IPS-20b (cell line): ENCODE measurements at regions not wholly inside any gene's neighbourhood (a gene's known extent, or its start where the extent isn't known, plus 50 kb on each side); places are given as distances from the start of the nearest gene placed in this dataset.

Source experiments
- H3K27ac ChIP-seq: one replicate; pipeline ENCODE4 v1.5.1; 2013; ENCODE audit warnings: low read length
- H3K27me3 ChIP-seq: 2 replicates; pipeline ENCODE4 v1.6.1; 2013; ENCODE audit warnings: mild to moderate bottlenecking, low read length, inconsistent platforms; ENCODE audit not compliant: insufficient read depth
- H3K36me3 ChIP-seq: 2 replicates; pipeline ENCODE4 v1.6.1; 2013; ENCODE audit warnings: low read depth, mild to moderate bottlenecking, inconsistent platforms, low read length, moderate library complexity; ENCODE audit not compliant: insufficient read depth
- H3K4me1 ChIP-seq: 2 replicates; pipeline ENCODE4 v1.6.1; 2013; ENCODE audit warnings: mild to moderate bottlenecking, control low read depth, inconsistent platforms, low read length, moderate library complexity; ENCODE audit not compliant: insufficient read depth
- H3K4me3 ChIP-seq: 2 replicates; pipeline ENCODE4 v1.5.1; 2013; ENCODE audit warnings: mild to moderate bottlenecking, low read length, inconsistent platforms
- H3K9ac ChIP-seq: 2 replicates; pipeline ENCODE4 v1.6.1; 2013; ENCODE audit warnings: low read depth, mild to moderate bottlenecking, inconsistent platforms, low read length, moderate library complexity
- H3K9me3 ChIP-seq: 2 replicates; pipeline ENCODE4 v1.6.1; 2013; ENCODE audit warnings: mild to moderate bottlenecking, low read depth, low read length, inconsistent platforms; ENCODE audit not compliant: insufficient read depth

GRCh38 chr6:97689078-97689754 lies 406.2 kb upstream of the MMS22L start:
- no peak overlapping the region for H3K27ac ChIP-seq
- H3K4me1 ChIP-seq: no peaks in the 10 kb centered on the region
- no peaks in the 10 kb centered on the region for H3K9me3 ChIP-seq
- H3K27me3 ChIP-seq: no peaks in the 10 kb centered on the region
- H3K36me3 ChIP-seq: no peaks in the 10 kb centered on the region
- H3K9ac ChIP-seq: no peak overlapping the region
- H3K4me3 ChIP-seq: no peak overlapping the region

- H3K27me3 ChIP-seq: no peaks in the 10 kb centered on the region
- no peaks in the 10 kb centered on the region for H3K4me1 ChIP-seq
- H3K4me3 ChIP-seq: no peak overlapping the region
- no peak overlapping the region for H3K27ac ChIP-seq
- H3K9me3 ChIP-seq: no peaks in the 10 kb centered on the region
- no peaks in the 10 kb centered on the region for H3K36me3 ChIP-seq
- no peak overlapping the region for H3K9ac ChIP-seq
Observed at GRCh38 chr6:97697456-97697855, 414.4 kb upstream of the MMS22L start.

GRCh38 chr6:97701801-97702200 lies 418.8 kb upstream of the MMS22L start:
- Histone ChIP-seq H3K9me3 (no peaks in the 10 kb centered on the region), H3K36me3 (no peaks in the 10 kb centered on the region), H3K27ac (no peak overlapping the region), H3K27me3 (no peaks in the 10 kb centered on the region), H3K4me3 (no peak overlapping the region), H3K9ac (no peak overlapping the region), H3K4me1 (peaks cover 4% of the 10 kb centered on the region; the same call in 1 of the 2 replicates)

- H3K9ac ChIP-seq: no peak overlapping the region
- no peaks in the 10 kb centered on the region for H3K27me3 ChIP-seq
- H3K4me1 ChIP-seq: peaks cover 4% of the 10 kb centered on the region; the same call in 1 of the 2 replicates
Observed at GRCh38 chr6:97702248-97702647, 419.2 kb upstream of the MMS22L start.

GRCh38 chr6:97703661-97704060 lies 420.6 kb upstream of the MMS22L start:
- Histone ChIP-seq H3K36me3 (no peaks in the 10 kb centered on the region), H3K27ac (no peak overlapping the region), H3K4me3 (no peak overlapping the region)

More at GRCh38 chr6:97702248-97702647, 419.2 kb upstream of the MMS22L start:
- Histone ChIP-seq H3K27ac (no peak overlapping the region), H3K36me3 (no peaks in the 10 kb centered on the region), H3K4me3 (no peak overlapping the region), H3K9me3 (no peaks in the 10 kb centered on the region)

GRCh38 chr6:97705568-97705967 lies 422.6 kb upstream of the MMS22L start:
- Histone ChIP-seq H3K9me3 (no peaks in the 10 kb centered on the region), H3K36me3 (no peaks in the 10 kb centered on the region), H3K27me3 (no peaks in the 10 kb centered on the region), H3K9ac (no peak overlapping the region), H3K4me3 (no peak overlapping the region), H3K4me1 (peaks cover 4% of the 10 kb centered on the region; the same call in 1 of the 2 replicates), H3K27ac (no peak overlapping the region)

More at GRCh38 chr6:97703661-97704060, 420.6 kb upstream of the MMS22L start:
- Histone ChIP-seq H3K9ac (no peak overlapping the region), H3K27me3 (no peaks in the 10 kb centered on the region), H3K4me1 (peaks cover 4% of the 10 kb centered on the region; the same call in 1 of the 2 replicates), H3K9me3 (no peaks in the 10 kb centered on the region)

- no peak overlapping the region for H3K9ac ChIP-seq
- H3K4me1 ChIP-seq: no peaks in the 10 kb centered on the region
- H3K9me3 ChIP-seq: 0 out of 2 replicates have a peak, but pooled peaks cover 3% of the 10 kb centered on the region
- H3K36me3 ChIP-seq: no peaks in the 10 kb centered on the region
- H3K27me3 ChIP-seq: no peaks in the 10 kb centered on the region
- H3K27ac ChIP-seq: no peak overlapping the region
- H3K4me3 ChIP-seq: no peak overlapping the region
Observed at GRCh38 chr6:97712751-97713150, 429.7 kb upstream of the MMS22L start.

- Histone ChIP-seq H3K4me3 (no peak overlapping the region), H3K9ac (no peak overlapping the region), H3K4me1 (no peaks in the 10 kb centered on the region), H3K36me3 (no peaks in the 10 kb centered on the region), H3K9me3 (0 out of 2 replicates have a peak, but pooled peaks cover 3% of the 10 kb centered on the region), H3K27ac (no peak overlapping the region), H3K27me3 (no peaks in the 10 kb centered on the region)
Observed at GRCh38 chr6:97714772-97715171, 431.8 kb upstream of the MMS22L start.

- no peaks in the 10 kb centered on the region for H3K27me3 ChIP-seq
- H3K9me3 ChIP-seq: 0 out of 2 replicates have a peak, but pooled peaks cover 3% of the 10 kb centered on the region
- no peak overlapping the region for H3K9ac ChIP-seq
- no peaks in the 10 kb centered on the region for H3K4me1 ChIP-seq
- no peak overlapping the region for H3K4me3 ChIP-seq
- no peaks in the 10 kb centered on the region for H3K36me3 ChIP-seq
- H3K27ac ChIP-seq: no peak overlapping the region
Observed at GRCh38 chr6:97717086-97717485, 434.1 kb upstream of the MMS22L start.

GRCh38 chr6:97726378-97726777 lies 443.4 kb upstream of the MMS22L start:
- Histone ChIP-seq H3K27ac (no peak overlapping the region), H3K9ac (no peak overlapping the region), H3K36me3 (no peaks in the 10 kb centered on the region), H3K9me3 (no peaks in the 10 kb centered on the region), H3K4me3 (no peak overlapping the region), H3K27me3 (no peaks in the 10 kb centered on the region), H3K4me1 (no peaks in the 10 kb centered on the region)

GRCh38 chr6:97732045-97732444 lies 449.0 kb upstream of the MMS22L start:
- H3K27ac ChIP-seq: no peak overlapping the region
- no peaks in the 10 kb centered on the region for H3K4me1 ChIP-seq
- no peaks in the 10 kb centered on the region for H3K36me3 ChIP-seq
- H3K9me3 ChIP-seq: no peaks in the 10 kb centered on the region
- H3K9ac ChIP-seq: no peak overlapping the region
- H3K27me3 ChIP-seq: no peaks in the 10 kb centered on the region
- H3K4me3 ChIP-seq: no peak overlapping the region

GRCh38 chr6:97757575-97757974 lies 474.6 kb upstream of the MMS22L start:
- H3K36me3 ChIP-seq: no peaks in the 10 kb centered on the region
- no peaks in the 10 kb centered on the region for H3K4me1 ChIP-seq
- no peak overlapping the region for H3K9ac ChIP-seq
- no peaks in the 10 kb centered on the region for H3K27me3 ChIP-seq
- no peaks in the 10 kb centered on the region for H3K9me3 ChIP-seq
- H3K27ac ChIP-seq: no peak overlapping the region
- no peak overlapping the region for H3K4me3 ChIP-seq
